Esophagus squamous epithelium (tissue), 4 donors: ENCODE measurements at regions not wholly inside any gene's neighbourhood (a gene's known extent, or its start where the extent isn't known, plus 50 kb on each side); places are given as distances from the start of the nearest gene placed in this dataset.

Experiments used
- CTCF ChIP-seq, 6 experiments: fragments of 450-650 bp in 4 of 6; fragments of 200-600 bp in 2 of 6; sonication (generic) in 2 of 6; IDR thresholded peaks; one replicate each; pipeline ENCODE4 v1.5.1; 2016 to 2019; ENCODE audit warnings: antibody characterized with exemption in 6 of 6, mild to moderate bottlenecking in 4 of 6, moderate library complexity in 4 of 6
- POLR2A ChIP-seq, 4 donors: fragments of 450-650 bp; IDR thresholded peaks; one replicate each; pipeline ENCODE4 v1.6.1; 2017; ENCODE audit warnings: antibody characterized with exemption in 4 of 4, mild to moderate bottlenecking in 4 of 4, moderate library complexity in 3 of 4

GRCh38 chr9:126229501-126229900 lies 97.1 kb upstream of the MVB12B start:
- TF ChIP-seq POLR2A (IDR thresholded peaks at IDR 0.05), result no peak
- TF ChIP-seq CTCF (IDR thresholded peaks at IDR 0.05), result no peak
